ENCODE measurements at regions not wholly inside any gene's neighbourhood (a gene's known extent, or its start where the extent isn't known, plus 50 kb on each side); places are given as distances from the start of the nearest gene placed in this dataset.

GRCh38 chr10:24118246-24118645, 90.7 kb upstream of the KIAA1217 start (continued):
- TF ChIP-seq, protein P1, sequence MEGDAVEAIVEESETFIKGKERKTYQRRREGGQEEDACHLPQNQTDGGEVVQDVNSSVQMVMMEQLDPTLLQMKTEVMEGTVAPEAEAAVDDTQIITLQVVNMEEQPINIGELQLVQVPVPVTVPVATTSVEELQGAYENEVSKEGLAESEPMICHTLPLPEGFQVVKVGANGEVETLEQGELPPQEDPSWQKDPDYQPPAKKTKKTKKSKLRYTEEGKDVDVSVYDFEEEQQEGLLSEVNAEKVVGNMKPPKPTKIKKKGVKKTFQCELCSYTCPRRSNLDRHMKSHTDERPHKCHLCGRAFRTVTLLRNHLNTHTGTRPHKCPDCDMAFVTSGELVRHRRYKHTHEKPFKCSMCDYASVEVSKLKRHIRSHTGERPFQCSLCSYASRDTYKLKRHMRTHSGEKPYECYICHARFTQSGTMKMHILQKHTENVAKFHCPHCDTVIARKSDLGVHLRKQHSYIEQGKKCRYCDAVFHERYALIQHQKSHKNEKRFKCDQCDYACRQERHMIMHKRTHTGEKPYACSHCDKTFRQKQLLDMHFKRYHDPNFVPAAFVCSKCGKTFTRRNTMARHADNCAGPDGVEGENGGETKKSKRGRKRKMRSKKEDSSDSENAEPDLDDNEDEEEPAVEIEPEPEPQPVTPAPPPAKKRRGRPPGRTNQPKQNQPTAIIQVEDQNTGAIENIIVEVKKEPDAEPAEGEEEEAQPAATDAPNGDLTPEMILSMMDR (IDR thresholded peaks at IDR 0.05; ENCODE audit: control extremely low read depth in 1 of 3, insufficient read depth in 1 of 3, low read depth in 1 of 3, low read length in 3 of 3), result no peak
